ENCODE measurements at regions not wholly inside any gene's neighbourhood (a gene's known extent, or its start where the extent isn't known, plus 50 kb on each side); places are given as distances from the start of the nearest gene placed in this dataset.

- TF ChIP-seq CTCF (IDR thresholded peaks at IDR 0.05) (no peak), POLR2AphosphoS5 (IDR thresholded peaks at IDR 0.05) (no peak), EP300 (IDR thresholded peaks at IDR 0.05) (no peak)
Measured at GRCh38 chr3:118269537-118270125, 765.0 kb downstream of the IGSF11 start.
